ENCODE measurements at regions not wholly inside any gene's neighbourhood (a gene's known extent, or its start where the extent isn't known, plus 50 kb on each side); places are given as distances from the start of the nearest gene placed in this dataset.

- H3K4me3 ChIP-seq (ENCODE audit: low read length) = no peak overlapping the region
- no peaks in the 10 kb centered on the region for H3K4me1 ChIP-seq (ENCODE audit: control insufficient read depth, insufficient read depth, low read length)
- no peak overlapping the region for H3K9ac ChIP-seq (ENCODE audit: low read length)
- no peaks in the 10 kb centered on the region for H3K9me3 ChIP-seq (ENCODE audit: control insufficient read depth, low read length)
- no peaks in the 10 kb centered on the region for H3K36me3 ChIP-seq (ENCODE audit: control insufficient read depth, insufficient read depth, low read length)
- no peaks in the 10 kb centered on the region for H3K27me3 ChIP-seq (ENCODE audit: control insufficient read depth, insufficient read depth, low read length)
Measured at GRCh38 chr10:4303045-4303444, 518.0 kb upstream of the KLF6 start.

GRCh38 chr10:4301291-4302045 is 516.5 kb upstream of the KLF6 start:
- Histone ChIP-seq H3K4me1 (ENCODE audit: control insufficient read depth, insufficient read depth, low read length) (no peaks in the 10 kb centered on the region), H3K9ac (ENCODE audit: low read length) (no peak overlapping the region), H3K9me3 (ENCODE audit: control insufficient read depth, low read length) (no peaks in the 10 kb centered on the region), H3K4me3 (ENCODE audit: low read length) (no peak overlapping the region), H3K36me3 (ENCODE audit: control insufficient read depth, insufficient read depth, low read length) (no peaks in the 10 kb centered on the region), H3K27me3 (ENCODE audit: control insufficient read depth, insufficient read depth, low read length) (no peaks in the 10 kb centered on the region)

DNA sequence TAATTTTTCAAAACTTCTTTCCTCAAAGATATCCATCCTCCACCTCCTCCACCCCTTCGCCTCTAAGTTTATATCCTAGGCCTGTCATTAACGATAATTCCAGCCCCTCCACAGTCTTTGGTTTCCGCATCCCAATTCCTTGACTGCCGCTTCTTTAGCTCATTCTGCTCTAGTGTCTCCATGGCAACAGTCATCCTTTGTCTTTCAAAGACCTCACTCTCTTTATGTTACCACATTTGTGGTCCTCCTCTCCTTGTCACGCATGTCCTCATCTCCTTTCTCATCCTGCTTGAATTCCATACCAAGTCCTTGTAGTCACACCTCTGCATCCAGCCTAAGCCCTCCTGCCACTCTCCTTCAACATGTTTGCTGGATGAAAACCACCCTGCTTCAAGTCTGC is 511.2 kb upstream of the KLF6 start:
- Histone ChIP-seq H3K27me3 (ENCODE audit: control insufficient read depth, insufficient read depth, low read length) (no peaks in the 10 kb centered on the region), H3K4me1 (ENCODE audit: control insufficient read depth, insufficient read depth, low read length) (no peaks in the 10 kb centered on the region), H3K9ac (ENCODE audit: low read length) (no peak overlapping the region), H3K9me3 (ENCODE audit: control insufficient read depth, low read length) (no peaks in the 10 kb centered on the region), H3K4me3 (ENCODE audit: low read length) (no peak overlapping the region), H3K36me3 (ENCODE audit: control insufficient read depth, insufficient read depth, low read length) (no peaks in the 10 kb centered on the region)

- no peaks in the 10 kb centered on the region for H3K27me3 ChIP-seq (ENCODE audit: control insufficient read depth, insufficient read depth, low read length)
- H3K9ac ChIP-seq (ENCODE audit: low read length) = no peak overlapping the region
- no peaks in the 10 kb centered on the region for H3K36me3 ChIP-seq (ENCODE audit: control insufficient read depth, insufficient read depth, low read length)
- no peak overlapping the region for H3K4me3 ChIP-seq (ENCODE audit: low read length)
- H3K4me1 ChIP-seq (ENCODE audit: control insufficient read depth, insufficient read depth, low read length) = no peaks in the 10 kb centered on the region
- H3K9me3 ChIP-seq (ENCODE audit: control insufficient read depth, low read length) = no peaks in the 10 kb centered on the region
Measured at GRCh38 chr10:4294996-4295792, 510.2 kb upstream of the KLF6 start.

DNA sequence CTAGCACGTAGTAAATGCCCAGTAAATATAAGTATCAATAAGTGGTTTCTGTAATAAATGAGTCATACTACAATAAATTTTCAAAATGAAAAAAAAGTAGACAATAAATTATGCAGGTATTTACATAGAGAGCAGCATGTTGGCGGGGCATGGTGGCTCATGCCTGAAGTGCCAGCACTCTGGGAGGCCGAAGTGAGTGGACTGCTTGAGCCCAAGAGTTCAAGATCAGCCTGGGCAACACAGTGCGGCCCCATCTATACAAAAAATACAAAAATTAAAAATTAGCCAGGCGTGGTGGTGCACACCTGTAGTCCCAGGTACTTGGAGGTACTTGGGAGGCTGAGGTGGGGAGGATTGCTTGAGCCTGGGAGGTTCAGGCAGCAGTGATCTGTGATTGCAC is 509.3 kb upstream of the KLF6 start:
- no peak overlapping the region for H3K9ac ChIP-seq (ENCODE audit: low read length)
- no peaks in the 10 kb centered on the region for H3K27me3 ChIP-seq (ENCODE audit: control insufficient read depth, insufficient read depth, low read length)

DNA sequence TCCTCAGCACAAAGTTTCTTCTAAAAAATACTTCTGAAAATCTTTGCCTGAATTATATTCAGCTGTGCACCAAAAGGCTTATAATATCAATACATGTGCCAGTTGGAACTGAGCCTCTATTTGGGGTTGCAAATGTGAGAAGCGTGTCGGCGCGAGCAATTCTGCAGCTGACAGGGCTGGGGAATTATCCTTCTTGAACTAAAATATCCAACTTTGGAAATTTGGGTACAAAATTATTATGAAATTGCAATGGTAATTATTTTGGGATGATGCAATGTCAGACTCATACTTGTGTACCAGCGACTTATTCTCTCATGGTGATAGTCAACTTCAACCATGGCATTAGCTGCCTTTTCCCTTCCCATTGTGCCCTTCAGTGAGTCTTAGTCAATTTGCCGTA is 507.0 kb upstream of the KLF6 start:
- Histone ChIP-seq H3K9me3 (ENCODE audit: control insufficient read depth, low read length) (no peaks in the 10 kb centered on the region), H3K4me1 (ENCODE audit: control insufficient read depth, insufficient read depth, low read length) (no peaks in the 10 kb centered on the region), H3K27me3 (ENCODE audit: control insufficient read depth, insufficient read depth, low read length) (no peaks in the 10 kb centered on the region), H3K4me3 (ENCODE audit: low read length) (no peak overlapping the region), H3K9ac (ENCODE audit: low read length) (no peak overlapping the region), H3K36me3 (ENCODE audit: control insufficient read depth, insufficient read depth, low read length) (no peaks in the 10 kb centered on the region)

More for the DNA sequence above, 509.3 kb upstream of the KLF6 start:
- Histone ChIP-seq H3K4me3 (ENCODE audit: low read length) (no peak overlapping the region), H3K36me3 (ENCODE audit: control insufficient read depth, insufficient read depth, low read length) (no peaks in the 10 kb centered on the region), H3K4me1 (ENCODE audit: control insufficient read depth, insufficient read depth, low read length) (no peaks in the 10 kb centered on the region), H3K9me3 (ENCODE audit: control insufficient read depth, low read length) (no peaks in the 10 kb centered on the region)

- no peaks in the 10 kb centered on the region for H3K36me3 ChIP-seq (ENCODE audit: control insufficient read depth, insufficient read depth, low read length)
- no peaks in the 10 kb centered on the region for H3K9me3 ChIP-seq (ENCODE audit: control insufficient read depth, low read length)
- no peak overlapping the region for H3K9ac ChIP-seq (ENCODE audit: low read length)
- H3K27me3 ChIP-seq (ENCODE audit: control insufficient read depth, insufficient read depth, low read length) = peaks cover 6% of the 10 kb centered on the region
- peaks cover 12% of the 10 kb centered on the region for H3K4me1 ChIP-seq (ENCODE audit: control insufficient read depth, insufficient read depth, low read length)
- H3K4me3 ChIP-seq (ENCODE audit: low read length) = no peak overlapping the region
Measured at GRCh38 chr10:4285121-4285520, 500.1 kb upstream of the KLF6 start.

- Histone ChIP-seq H3K9ac (ENCODE audit: low read length) (no peak overlapping the region), H3K36me3 (ENCODE audit: control insufficient read depth, insufficient read depth, low read length) (no peaks in the 10 kb centered on the region), H3K4me3 (ENCODE audit: low read length) (no peak overlapping the region), H3K9me3 (ENCODE audit: control insufficient read depth, low read length) (no peaks in the 10 kb centered on the region), H3K4me1 (ENCODE audit: control insufficient read depth, insufficient read depth, low read length) (peaks cover 13% of the 10 kb centered on the region), H3K27me3 (ENCODE audit: control insufficient read depth, insufficient read depth, low read length) (peaks cover 6% of the 10 kb centered on the region)
Measured at GRCh38 chr10:4283846-4284610, 499.0 kb upstream of the KLF6 start.

- Histone ChIP-seq H3K9me3 (ENCODE audit: control insufficient read depth, low read length) (no peaks in the 10 kb centered on the region), H3K27me3 (ENCODE audit: control insufficient read depth, insufficient read depth, low read length) (peaks cover 6% of the 10 kb centered on the region), H3K36me3 (ENCODE audit: control insufficient read depth, insufficient read depth, low read length) (no peaks in the 10 kb centered on the region), H3K4me1 (ENCODE audit: control insufficient read depth, insufficient read depth, low read length) (peaks cover 13% of the 10 kb centered on the region), H3K4me3 (ENCODE audit: low read length) (no peak overlapping the region), H3K9ac (ENCODE audit: low read length) (no peak overlapping the region)
Measured at GRCh38 chr10:4282496-4282895, 497.5 kb upstream of the KLF6 start.

DNA sequence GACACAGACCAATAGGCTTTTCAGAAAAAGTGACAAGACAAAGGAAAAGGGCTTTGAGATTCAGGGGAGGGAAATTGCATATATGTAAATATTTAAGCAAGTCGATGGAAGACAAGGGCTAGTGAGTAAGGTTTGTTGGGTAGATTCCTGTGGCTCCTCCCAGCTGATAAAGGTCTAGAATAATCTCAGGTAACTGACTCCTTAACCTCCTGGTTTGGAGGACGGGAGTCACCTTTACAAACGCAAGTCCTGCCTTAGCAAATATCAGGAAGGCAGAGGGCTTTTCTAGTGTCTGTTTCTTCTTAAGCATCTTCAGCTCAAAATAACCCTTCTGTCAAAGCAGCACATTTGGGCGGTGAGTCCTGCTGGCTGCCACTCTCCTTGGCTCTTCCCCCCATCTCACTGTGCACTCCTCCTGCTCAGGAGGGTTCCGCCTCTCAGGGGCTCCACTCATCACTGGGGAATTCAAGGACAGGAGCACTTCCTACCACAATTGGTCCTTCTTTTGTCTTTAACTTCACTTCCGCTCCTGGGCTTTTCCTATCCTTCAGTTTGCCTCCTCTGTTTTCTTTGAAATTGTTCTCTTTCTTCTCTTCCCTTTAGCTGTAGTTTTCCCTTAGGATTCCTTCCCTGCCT is 496.3 kb upstream of the KLF6 start:
- H3K9me3 ChIP-seq (ENCODE audit: control insufficient read depth, low read length) = no peaks in the 10 kb centered on the region
- H3K4me1 ChIP-seq (ENCODE audit: control insufficient read depth, insufficient read depth, low read length) = peaks cover 13% of the 10 kb centered on the region
- H3K9ac ChIP-seq (ENCODE audit: low read length) = no peak overlapping the region
- no peak overlapping the region for H3K4me3 ChIP-seq (ENCODE audit: low read length)
- no peaks in the 10 kb centered on the region for H3K36me3 ChIP-seq (ENCODE audit: control insufficient read depth, insufficient read depth, low read length)
- H3K27me3 ChIP-seq (ENCODE audit: control insufficient read depth, insufficient read depth, low read length) = peaks cover 6% of the 10 kb centered on the region

- H3K9me3 ChIP-seq (ENCODE audit: control insufficient read depth, low read length) = no peaks in the 10 kb centered on the region
- no peaks in the 10 kb centered on the region for H3K36me3 ChIP-seq (ENCODE audit: control insufficient read depth, insufficient read depth, low read length)
- H3K27me3 ChIP-seq (ENCODE audit: control insufficient read depth, insufficient read depth, low read length) = no peaks in the 10 kb centered on the region
- H3K4me3 ChIP-seq (ENCODE audit: low read length) = no peak overlapping the region
- H3K4me1 ChIP-seq (ENCODE audit: control insufficient read depth, insufficient read depth, low read length) = peaks cover 13% of the 10 kb centered on the region
- no peak overlapping the region for H3K9ac ChIP-seq (ENCODE audit: low read length)
Measured at GRCh38 chr10:4280461-4281189, 495.6 kb upstream of the KLF6 start.
